A549 (cell line): ENCODE measurements at regions not wholly inside any gene's neighbourhood (a gene's known extent, or its start where the extent isn't known, plus 50 kb on each side); places are given as distances from the start of the nearest gene placed in this dataset.

Source experiments
- CBX8 ChIP-seq: fragments of 200-600 bp; sonication (generic); IDR thresholded peaks from 2 replicates; pipeline ENCODE4 v1.6.1; 2016
- CHD2 ChIP-seq: fragments of 150-350 bp; IDR thresholded peaks from 2 replicates; pipeline ENCODE4 v1.6.1; 2014; ENCODE audit warnings: low read length; ENCODE audit not compliant: partially characterized antibody
- CTCF ChIP-seq: fragments of >200 bp; sonication (Bioruptor Twin); formaldehyde crosslinking; IDR thresholded peaks from 3 replicates; pipeline ENCODE4 v1.5.1; 2016
- ESRRA ChIP-seq: fragments of 150-350 bp; IDR thresholded peaks from 2 replicates; pipeline ENCODE4 v1.6.1; 2014; ENCODE audit warnings: mild to moderate bottlenecking, low read length, borderline replicate concordance
- MAFK ChIP-seq: fragments of 450-650 bp; IDR thresholded peaks from 2 replicates; pipeline ENCODE4 v1.6.1; 2014; ENCODE audit not compliant: partially characterized antibody
- MAX ChIP-seq: IDR thresholded peaks from 2 replicates; pipeline ENCODE4 v1.6.1; 2012
- MAZ ChIP-seq: fragments of 150-350 bp; IDR thresholded peaks from 2 replicates; pipeline ENCODE4 v1.6.1; 2014; ENCODE audit warnings: antibody characterized with exemption, low read depth, low read length, borderline replicate concordance
- POLR2A ChIP-seq: IDR thresholded peaks from 2 replicates; pipeline ENCODE4 v1.6.1; 2012; ENCODE audit warnings: mild to moderate bottlenecking, low read length
- RAD21 ChIP-seq, 2 experiments: fragments of >200 bp in 1 of 2; sonication (Bioruptor Twin) in 1 of 2; formaldehyde crosslinking in 1 of 2; IDR thresholded peaks in 1 of 2; conservative IDR thresholded peaks in 1 of 2; 2 replicates in 1 of 2; 3 replicates in 1 of 2; pipeline ENCODE4 v1.6.1; 2012 to 2018; ENCODE audit warnings: inconsistent platforms in 1 of 2
- REST ChIP-seq: fragments of 200-600 bp; sonication (generic); IDR thresholded peaks from 2 replicates; pipeline ENCODE4 v1.6.1; 2016; ENCODE audit warnings: antibody characterized with exemption, mild to moderate bottlenecking, moderate library complexity
- TP53 ChIP-seq: fragments of 250-450 bp; sonication (Bioruptor Pico); IDR thresholded peaks from 2 replicates; pipeline ENCODE4 v1.5.0; 2021; ENCODE audit warnings: mild to moderate bottlenecking, moderate library complexity
- ZC3H11A ChIP-seq: fragments of 450-650 bp; IDR thresholded peaks from 2 replicates; pipeline ENCODE4 v1.6.1; 2014; ENCODE audit warnings: antibody characterized with exemption, mild to moderate bottlenecking
- TF ChIP-seq, protein P1 (sequence below): fragments of 450-650 bp; IDR thresholded peaks from 2 replicates; pipeline ENCODE4 v1.6.1; 2014; ENCODE audit warnings: antibody characterized with exemption
- TF ChIP-seq, protein P2 (sequence below): fragments of >200 bp; sonication (Bioruptor Twin); formaldehyde crosslinking; IDR thresholded peaks from 2 replicates; pipeline ENCODE4 v1.6.1; 2016

GRCh38 chr20:57103146-57103800, 163.2 kb downstream of the BMP7 start:
- no peak for TF ChIP-seq MAX
- no peak for TF ChIP-seq CTCF
- no peak for TF ChIP-seq ESRRA
- TF ChIP-seq ZC3H11A: no peak
- TF ChIP-seq RAD21 (conservative IDR thresholded peaks at IDR 0.05 in 1 of 2, IDR thresholded peaks at IDR 0.05 in 1 of 2): no peak
- TF ChIP-seq, protein P1, sequence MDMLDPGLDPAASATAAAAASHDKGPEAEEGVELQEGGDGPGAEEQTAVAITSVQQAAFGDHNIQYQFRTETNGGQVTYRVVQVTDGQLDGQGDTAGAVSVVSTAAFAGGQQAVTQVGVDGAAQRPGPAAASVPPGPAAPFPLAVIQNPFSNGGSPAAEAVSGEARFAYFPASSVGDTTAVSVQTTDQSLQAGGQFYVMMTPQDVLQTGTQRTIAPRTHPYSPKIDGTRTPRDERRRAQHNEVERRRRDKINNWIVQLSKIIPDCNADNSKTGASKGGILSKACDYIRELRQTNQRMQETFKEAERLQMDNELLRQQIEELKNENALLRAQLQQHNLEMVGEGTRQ: no peak
- no peak for TF ChIP-seq MAZ
- TF ChIP-seq POLR2A: no peak
- no peak for TF ChIP-seq TP53 (CRISPR knock-in tag)
- no peak for TF ChIP-seq REST
- peak; percentile 34 for TF ChIP-seq MAFK
- TF ChIP-seq CBX8: no peak
- TF ChIP-seq, protein P2, sequence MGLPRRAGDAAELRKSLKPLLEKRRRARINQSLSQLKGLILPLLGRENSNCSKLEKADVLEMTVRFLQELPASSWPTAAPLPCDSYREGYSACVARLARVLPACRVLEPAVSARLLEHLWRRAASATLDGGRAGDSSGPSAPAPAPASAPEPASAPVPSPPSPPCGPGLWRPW: no peak
- no peak for TF ChIP-seq CHD2
